Upper lobe of left lung (tissue), 6 donors: ENCODE measurements at regions not wholly inside any gene's neighbourhood (a gene's known extent, or its start where the extent isn't known, plus 50 kb on each side); places are given as distances from the start of the nearest gene placed in this dataset.
A peak's percentile ranks its signal among the peaks of the same experiment; 100 is the strongest.

ENCODE experiments used
- ATAC-seq, 2 donors: fragments of 200-7000 bp; cut with Tn5 transposase; one replicate each; pipeline ENCODE4 v1.9.1; 2022; ENCODE audit warnings: mild to moderate bottlenecking in 2 of 2, moderate library complexity in 2 of 2; ENCODE audit not compliant: low FRiP score in 2 of 2
- DNase-seq, 2 donors: peaks; one replicate each; pipeline ENCODE4 v3.0.0-alpha.2; 2019 to 2020
- H3K27ac ChIP-seq, 4 donors: fragments of 200-600 bp; sonication (generic); one replicate each; pipeline ENCODE4 v1.5.1; 2016 to 2019
- H3K27me3 ChIP-seq, 4 donors: fragments of 200-600 bp; sonication (generic); one replicate each; pipeline ENCODE4 v1.5.1; 2017 to 2019
- H3K36me3 ChIP-seq, 4 donors: fragments of 200-600 bp; sonication (generic); one replicate each; pipeline ENCODE4 v1.5.1; 2016 to 2019
- H3K4me1 ChIP-seq, 4 donors: fragments of 200-600 bp; sonication (generic); one replicate each; pipeline ENCODE4 v1.5.1; 2018 to 2019
- H3K4me3 ChIP-seq, 4 donors: fragments of 200-600 bp; sonication (generic); one replicate each; pipeline ENCODE4 v1.5.1; 2017 to 2019; ENCODE audit warnings: mild to moderate bottlenecking in 2 of 4, moderate library complexity in 1 of 4
- H3K9me3 ChIP-seq, 4 donors: fragments of 200-600 bp; sonication (generic); one replicate each; pipeline ENCODE4 v1.5.1; 2018 to 2019
- EP300 ChIP-seq, 4 donors: sonication (generic); formaldehyde crosslinking; IDR thresholded peaks; one replicate each; pipeline ENCODE4 v1.5.1; 2017; ENCODE audit warnings: antibody characterized with exemption in 4 of 4, control low read depth in 2 of 4
- POLR2A ChIP-seq, 4 donors: fragments of 450-650 bp; IDR thresholded peaks; one replicate each; pipeline ENCODE4 v1.5.1; 2016 to 2017; ENCODE audit warnings: antibody characterized with exemption in 4 of 4, mild to moderate bottlenecking in 2 of 4
- POLR2AphosphoS5 ChIP-seq, 2 donors: sonication (generic); formaldehyde crosslinking; IDR thresholded peaks; one replicate each; pipeline ENCODE4 v1.5.1; 2017; ENCODE audit warnings: antibody characterized with exemption in 2 of 2
- WGBS, 2 donors: methylation state at CpG; one replicate each; pipeline ENCODE4 v1.1.5; 2017 to 2018; 5-methylcytosine and 5-hydroxymethylcytosine counted together
- TF ChIP-seq, protein P1 (sequence below), 6 experiments: fragments of 450-650 bp in 4 of 6; fragments of 200-600 bp in 2 of 6; sonication (generic) in 2 of 6; IDR thresholded peaks; one replicate each; pipeline ENCODE4 v1.5.1; 2016 to 2019; ENCODE audit warnings: antibody characterized with exemption in 6 of 6
- donor health status: DM: no; HTN: no; CAD: no; lungs with moderate emphysema.
- donor health status: DM: no; HTN: yes; CAD: no; lungs with severe emphysema.

DNA sequence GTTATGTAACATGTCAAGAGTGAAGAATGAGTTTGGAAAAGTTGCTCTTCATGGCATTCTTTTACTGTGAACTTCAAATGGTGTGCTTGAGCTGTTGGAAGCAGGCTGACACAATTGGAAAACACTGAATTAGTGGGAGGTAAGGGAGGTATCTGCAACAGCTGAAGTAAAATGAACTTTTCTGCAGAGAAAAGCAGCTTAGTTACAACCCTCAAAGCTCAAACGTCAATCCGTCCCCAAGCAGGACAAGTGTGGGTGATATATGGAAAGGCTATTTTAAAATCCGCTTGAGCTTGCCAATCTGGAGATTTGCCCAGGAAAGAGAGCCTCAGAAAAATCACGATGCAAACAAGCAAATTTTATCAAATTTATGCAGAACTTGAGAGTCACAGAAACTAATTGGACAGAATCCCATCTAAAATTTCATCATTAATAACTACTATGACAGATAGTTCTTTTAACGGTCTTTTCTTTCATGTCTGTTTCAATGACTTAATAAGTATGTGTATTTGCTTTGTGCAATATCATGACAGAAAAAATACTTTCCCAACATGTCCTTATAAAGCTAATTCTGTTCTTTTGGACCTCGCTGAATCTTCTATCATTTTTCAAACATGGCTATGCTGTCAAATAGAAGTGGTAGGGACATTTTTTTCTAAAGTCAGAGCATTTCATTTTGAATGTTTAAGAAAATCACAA, 266.6 kb upstream of the SLITRK3 start:
- TF ChIP-seq POLR2AphosphoS5 (IDR thresholded peaks at IDR 0.05) = no peak
- TF ChIP-seq, protein P1, sequence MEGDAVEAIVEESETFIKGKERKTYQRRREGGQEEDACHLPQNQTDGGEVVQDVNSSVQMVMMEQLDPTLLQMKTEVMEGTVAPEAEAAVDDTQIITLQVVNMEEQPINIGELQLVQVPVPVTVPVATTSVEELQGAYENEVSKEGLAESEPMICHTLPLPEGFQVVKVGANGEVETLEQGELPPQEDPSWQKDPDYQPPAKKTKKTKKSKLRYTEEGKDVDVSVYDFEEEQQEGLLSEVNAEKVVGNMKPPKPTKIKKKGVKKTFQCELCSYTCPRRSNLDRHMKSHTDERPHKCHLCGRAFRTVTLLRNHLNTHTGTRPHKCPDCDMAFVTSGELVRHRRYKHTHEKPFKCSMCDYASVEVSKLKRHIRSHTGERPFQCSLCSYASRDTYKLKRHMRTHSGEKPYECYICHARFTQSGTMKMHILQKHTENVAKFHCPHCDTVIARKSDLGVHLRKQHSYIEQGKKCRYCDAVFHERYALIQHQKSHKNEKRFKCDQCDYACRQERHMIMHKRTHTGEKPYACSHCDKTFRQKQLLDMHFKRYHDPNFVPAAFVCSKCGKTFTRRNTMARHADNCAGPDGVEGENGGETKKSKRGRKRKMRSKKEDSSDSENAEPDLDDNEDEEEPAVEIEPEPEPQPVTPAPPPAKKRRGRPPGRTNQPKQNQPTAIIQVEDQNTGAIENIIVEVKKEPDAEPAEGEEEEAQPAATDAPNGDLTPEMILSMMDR (IDR thresholded peaks at IDR 0.05) = no peak
- no peak for TF ChIP-seq POLR2A (IDR thresholded peaks at IDR 0.05)
- Histone ChIP-seq H3K27ac (no peak overlapping the region), H3K9me3 (no peaks in the 10 kb centered on the region), H3K4me1 (no peaks in the 10 kb centered on the region), H3K27me3 (no peaks in the 10 kb centered on the region), H3K36me3 (no peaks in the 10 kb centered on the region), H3K4me3 (no peak overlapping the region)
- ATAC-seq (peak in 1 of 2 donors; percentile 42), DNase-seq (no peak)
- 44 to 50% methylated on average over 6 of the region's 6 CpGs for WGBS, 2 donors

DNA sequence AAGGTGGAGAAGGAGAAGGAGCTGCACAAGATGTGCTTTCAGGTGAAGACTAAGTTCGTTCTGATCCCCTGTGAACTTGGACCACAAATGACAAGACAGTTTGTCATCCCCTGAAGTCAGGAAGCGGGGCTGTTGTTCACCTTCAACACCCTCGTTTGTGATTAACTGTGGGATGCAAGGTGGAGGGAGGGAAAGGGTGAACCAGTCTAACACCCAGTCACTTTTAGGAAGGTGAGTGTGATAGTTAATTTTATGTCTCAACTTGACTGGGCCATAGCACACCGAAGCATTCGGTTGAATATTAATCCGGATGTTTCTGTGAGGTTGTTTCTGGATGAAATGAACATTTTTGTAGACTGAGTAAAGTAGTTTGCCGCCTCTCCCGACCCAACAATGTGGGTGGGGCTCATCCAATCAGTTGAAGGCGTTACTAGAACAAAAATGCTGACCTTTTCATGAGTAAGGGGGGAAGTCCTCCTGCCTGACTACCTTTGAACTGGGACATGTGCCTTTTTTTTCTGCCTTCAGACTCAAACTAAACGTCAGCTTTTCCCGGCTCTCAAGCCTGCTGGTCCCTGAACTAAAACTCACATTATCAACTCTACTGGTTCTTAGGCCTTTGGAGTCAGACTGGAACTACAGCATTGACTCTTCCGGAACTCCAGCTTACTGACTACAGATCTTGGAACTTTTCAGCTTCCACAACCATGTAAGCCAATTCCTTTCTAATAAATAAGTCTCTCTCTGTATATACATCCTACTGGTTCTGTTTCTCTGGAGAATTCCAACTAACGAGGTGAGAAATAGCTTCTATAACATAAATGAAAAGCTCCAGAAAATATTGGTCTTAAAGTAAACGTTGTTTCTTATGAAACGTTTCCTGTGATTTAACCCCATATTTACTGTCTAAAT, 264.0 kb upstream of the SLITRK3 start:
- Histone ChIP-seq H3K27me3 (no peaks in the 10 kb centered on the region), H3K4me3 (no peak overlapping the region), H3K4me1 (no peaks in the 10 kb centered on the region), H3K9me3 (no peaks in the 10 kb centered on the region), H3K27ac (no peak overlapping the region), H3K36me3 (no peaks in the 10 kb centered on the region)
- ATAC-seq (no peak), DNase-seq (no peak)
- 67 to 68% methylated on average over 15 of the region's 15 CpGs for WGBS, 2 donors
- no peak for TF ChIP-seq POLR2AphosphoS5 (IDR thresholded peaks at IDR 0.05)
- TF ChIP-seq, protein P1 (IDR thresholded peaks at IDR 0.05) = no peak
- TF ChIP-seq EP300 (IDR thresholded peaks at IDR 0.05) = no peak
- no peak for TF ChIP-seq POLR2A (IDR thresholded peaks at IDR 0.05)

DNA sequence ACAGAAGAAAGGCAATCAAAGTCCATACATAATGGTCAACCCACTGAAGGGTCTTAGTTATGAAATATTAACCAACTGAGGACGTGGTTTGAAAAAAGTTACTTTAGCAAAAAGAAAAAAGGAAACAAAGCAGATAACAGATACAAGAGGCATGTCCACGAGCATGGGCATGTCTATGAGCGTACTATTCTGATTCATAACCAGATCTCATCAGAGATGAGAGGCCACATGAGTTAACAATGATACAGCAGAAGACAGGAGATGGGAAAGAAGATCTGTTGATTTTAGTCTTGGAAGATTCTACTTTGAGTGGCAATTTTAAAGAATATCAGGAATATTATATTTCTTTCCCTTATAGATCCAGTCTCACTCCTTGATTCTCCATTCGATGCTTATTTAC, 262.9 kb upstream of the SLITRK3 start:
- ATAC-seq (no peak), DNase-seq (no peak)
- Histone ChIP-seq H3K4me3 (no peak overlapping the region), H3K9me3 (no peaks in the 10 kb centered on the region), H3K4me1 (no peaks in the 10 kb centered on the region), H3K27ac (no peak overlapping the region), H3K36me3 (no peaks in the 10 kb centered on the region), H3K27me3 (no peaks in the 10 kb centered on the region)
- TF ChIP-seq, protein P1 (IDR thresholded peaks at IDR 0.05) = no peak
- no peak for TF ChIP-seq POLR2AphosphoS5 (IDR thresholded peaks at IDR 0.05)
- no peak for TF ChIP-seq POLR2A (IDR thresholded peaks at IDR 0.05)
- TF ChIP-seq EP300 (IDR thresholded peaks at IDR 0.05) = no peak
- WGBS, 2 donors = 60 to 74% methylated on average over 4 of the region's 4 CpGs

DNA sequence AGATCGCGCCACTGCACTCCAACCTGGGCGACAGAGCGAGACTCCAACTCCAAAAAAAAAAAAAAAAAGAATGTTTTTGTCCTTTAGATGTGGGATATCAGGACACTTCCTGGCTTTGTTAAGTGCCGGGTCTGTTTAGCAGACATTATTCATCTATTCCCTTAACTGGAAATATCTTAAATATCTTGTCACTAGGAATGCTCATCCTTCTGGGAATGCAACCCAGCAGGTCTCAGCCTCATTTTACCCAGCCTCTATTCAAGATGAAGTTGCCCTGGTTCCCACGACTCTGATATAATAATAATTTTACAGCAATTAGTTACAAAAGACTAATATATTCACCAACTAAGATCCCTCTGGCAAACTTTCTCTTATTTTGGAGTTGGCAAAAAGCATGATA, 260.9 kb upstream of the SLITRK3 start:
- Histone ChIP-seq H3K27me3 (no peaks in the 10 kb centered on the region), H3K4me1 (no peaks in the 10 kb centered on the region), H3K9me3 (no peaks in the 10 kb centered on the region), H3K4me3 (no peak overlapping the region), H3K27ac (no peak overlapping the region), H3K36me3 (no peaks in the 10 kb centered on the region)
- WGBS, 2 donors = 77 to 86% methylated on average over 6 of the region's 6 CpGs
- no peak for DNase-seq
- TF ChIP-seq EP300 (IDR thresholded peaks at IDR 0.05) = no peak
- no peak for TF ChIP-seq POLR2AphosphoS5 (IDR thresholded peaks at IDR 0.05)
- no peak for TF ChIP-seq POLR2A (IDR thresholded peaks at IDR 0.05)
- TF ChIP-seq, protein P1 (IDR thresholded peaks at IDR 0.05) = no peak
- no peak for ATAC-seq
